ENCODE measurements at regions not wholly inside any gene's neighbourhood (a gene's known extent, or its start where the extent isn't known, plus 50 kb on each side); places are given as distances from the start of the nearest gene placed in this dataset.

GRCh38 chr15:67976506-67977073 lies 77.5 kb upstream of the PIAS1 start:
- peaks cover 4% of the 10 kb centered on the region for H3K27me3 Mint-ChIP-seq (ENCODE audit: insufficient read depth, low read depth, poor library complexity)
- H3K4me3 Mint-ChIP-seq = no peak overlapping the region
- Histone ChIP-seq H3K27ac (ENCODE audit: low read depth) (no peak overlapping the region), H3K4me3 (no peak overlapping the region), H3K4me1 (ENCODE audit: insufficient read depth) (no peaks in the 10 kb centered on the region), H4K20me1 (replicated peaks; ENCODE audit: insufficient read depth) (no peaks in the 10 kb centered on the region), H3K27me3 (ENCODE audit: insufficient read depth) (no peaks in the 10 kb centered on the region), H3K79me2 (replicated peaks; ENCODE audit: insufficient read depth) (no peaks in the 10 kb centered on the region), H3K9me2 (ENCODE audit: insufficient read depth) (no peaks in the 10 kb centered on the region), H3K4me2 (no peak overlapping the region), H3K36me3 (ENCODE audit: insufficient read depth) (no peaks in the 10 kb centered on the region), H3F3A (replicated peaks; ENCODE audit: low read depth) (no peaks in the 10 kb centered on the region), H2AFZ (no peak overlapping the region)
- DNase-seq (ENCODE audit: low spot score) = no peak
- H3K4me1 Mint-ChIP-seq = peaks cover 4% of the 10 kb centered on the region; the same call in 2 of the 3 replicates
- peaks cover 3% of the 10 kb centered on the region; the same call in 2 of the 3 replicates for H3K9me3 Mint-ChIP-seq
- H3K36me3 Mint-ChIP-seq (ENCODE audit: low read depth) = peaks cover 3% of the 10 kb centered on the region; the same call in 2 of the 3 replicates
- TF ChIP-seq JUNB (IDR thresholded peaks at IDR 0.05; ENCODE audit: unreplicated experiment) = no peak
- TF ChIP-seq EZH2phosphoT487 (IDR thresholded peaks at IDR 0.05; ENCODE audit: unreplicated experiment) = no peak
- TF ChIP-seq STAT1 (IDR thresholded peaks at IDR 0.05; ENCODE audit: unreplicated experiment) = no peak
- TF ChIP-seq, protein P1, sequence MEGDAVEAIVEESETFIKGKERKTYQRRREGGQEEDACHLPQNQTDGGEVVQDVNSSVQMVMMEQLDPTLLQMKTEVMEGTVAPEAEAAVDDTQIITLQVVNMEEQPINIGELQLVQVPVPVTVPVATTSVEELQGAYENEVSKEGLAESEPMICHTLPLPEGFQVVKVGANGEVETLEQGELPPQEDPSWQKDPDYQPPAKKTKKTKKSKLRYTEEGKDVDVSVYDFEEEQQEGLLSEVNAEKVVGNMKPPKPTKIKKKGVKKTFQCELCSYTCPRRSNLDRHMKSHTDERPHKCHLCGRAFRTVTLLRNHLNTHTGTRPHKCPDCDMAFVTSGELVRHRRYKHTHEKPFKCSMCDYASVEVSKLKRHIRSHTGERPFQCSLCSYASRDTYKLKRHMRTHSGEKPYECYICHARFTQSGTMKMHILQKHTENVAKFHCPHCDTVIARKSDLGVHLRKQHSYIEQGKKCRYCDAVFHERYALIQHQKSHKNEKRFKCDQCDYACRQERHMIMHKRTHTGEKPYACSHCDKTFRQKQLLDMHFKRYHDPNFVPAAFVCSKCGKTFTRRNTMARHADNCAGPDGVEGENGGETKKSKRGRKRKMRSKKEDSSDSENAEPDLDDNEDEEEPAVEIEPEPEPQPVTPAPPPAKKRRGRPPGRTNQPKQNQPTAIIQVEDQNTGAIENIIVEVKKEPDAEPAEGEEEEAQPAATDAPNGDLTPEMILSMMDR (conservative IDR thresholded peaks at IDR 0.05; ENCODE audit: low read depth in 2 of 2) = no peak
- no peak for TF ChIP-seq CREB1 (CRISPR knock-in tag; IDR thresholded peaks at IDR 0.05; ENCODE audit: low read depth)
- no peak for TF ChIP-seq ZNF331 (CRISPR knock-in tag; IDR thresholded peaks at IDR 0.05; ENCODE audit: low read depth)
- TF ChIP-seq REST (IDR thresholded peaks at IDR 0.05; ENCODE audit: unreplicated experiment) = no peak
- no peak for TF ChIP-seq NANOG (IDR thresholded peaks at IDR 0.05; ENCODE audit: borderline replicate concordance)
- TF ChIP-seq, protein P2, sequence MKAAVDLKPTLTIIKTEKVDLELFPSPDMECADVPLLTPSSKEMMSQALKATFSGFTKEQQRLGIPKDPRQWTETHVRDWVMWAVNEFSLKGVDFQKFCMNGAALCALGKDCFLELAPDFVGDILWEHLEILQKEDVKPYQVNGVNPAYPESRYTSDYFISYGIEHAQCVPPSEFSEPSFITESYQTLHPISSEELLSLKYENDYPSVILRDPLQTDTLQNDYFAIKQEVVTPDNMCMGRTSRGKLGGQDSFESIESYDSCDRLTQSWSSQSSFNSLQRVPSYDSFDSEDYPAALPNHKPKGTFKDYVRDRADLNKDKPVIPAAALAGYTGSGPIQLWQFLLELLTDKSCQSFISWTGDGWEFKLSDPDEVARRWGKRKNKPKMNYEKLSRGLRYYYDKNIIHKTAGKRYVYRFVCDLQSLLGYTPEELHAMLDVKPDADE (IDR thresholded peaks at IDR 0.05) = no peak
- no peak for TF ChIP-seq POLR2AphosphoS5 (IDR thresholded peaks at IDR 0.05; ENCODE audit: low read depth)
- no peak for TF ChIP-seq ZNF114 (CRISPR knock-in tag; IDR thresholded peaks at IDR 0.05)
- TF ChIP-seq, protein P3, sequence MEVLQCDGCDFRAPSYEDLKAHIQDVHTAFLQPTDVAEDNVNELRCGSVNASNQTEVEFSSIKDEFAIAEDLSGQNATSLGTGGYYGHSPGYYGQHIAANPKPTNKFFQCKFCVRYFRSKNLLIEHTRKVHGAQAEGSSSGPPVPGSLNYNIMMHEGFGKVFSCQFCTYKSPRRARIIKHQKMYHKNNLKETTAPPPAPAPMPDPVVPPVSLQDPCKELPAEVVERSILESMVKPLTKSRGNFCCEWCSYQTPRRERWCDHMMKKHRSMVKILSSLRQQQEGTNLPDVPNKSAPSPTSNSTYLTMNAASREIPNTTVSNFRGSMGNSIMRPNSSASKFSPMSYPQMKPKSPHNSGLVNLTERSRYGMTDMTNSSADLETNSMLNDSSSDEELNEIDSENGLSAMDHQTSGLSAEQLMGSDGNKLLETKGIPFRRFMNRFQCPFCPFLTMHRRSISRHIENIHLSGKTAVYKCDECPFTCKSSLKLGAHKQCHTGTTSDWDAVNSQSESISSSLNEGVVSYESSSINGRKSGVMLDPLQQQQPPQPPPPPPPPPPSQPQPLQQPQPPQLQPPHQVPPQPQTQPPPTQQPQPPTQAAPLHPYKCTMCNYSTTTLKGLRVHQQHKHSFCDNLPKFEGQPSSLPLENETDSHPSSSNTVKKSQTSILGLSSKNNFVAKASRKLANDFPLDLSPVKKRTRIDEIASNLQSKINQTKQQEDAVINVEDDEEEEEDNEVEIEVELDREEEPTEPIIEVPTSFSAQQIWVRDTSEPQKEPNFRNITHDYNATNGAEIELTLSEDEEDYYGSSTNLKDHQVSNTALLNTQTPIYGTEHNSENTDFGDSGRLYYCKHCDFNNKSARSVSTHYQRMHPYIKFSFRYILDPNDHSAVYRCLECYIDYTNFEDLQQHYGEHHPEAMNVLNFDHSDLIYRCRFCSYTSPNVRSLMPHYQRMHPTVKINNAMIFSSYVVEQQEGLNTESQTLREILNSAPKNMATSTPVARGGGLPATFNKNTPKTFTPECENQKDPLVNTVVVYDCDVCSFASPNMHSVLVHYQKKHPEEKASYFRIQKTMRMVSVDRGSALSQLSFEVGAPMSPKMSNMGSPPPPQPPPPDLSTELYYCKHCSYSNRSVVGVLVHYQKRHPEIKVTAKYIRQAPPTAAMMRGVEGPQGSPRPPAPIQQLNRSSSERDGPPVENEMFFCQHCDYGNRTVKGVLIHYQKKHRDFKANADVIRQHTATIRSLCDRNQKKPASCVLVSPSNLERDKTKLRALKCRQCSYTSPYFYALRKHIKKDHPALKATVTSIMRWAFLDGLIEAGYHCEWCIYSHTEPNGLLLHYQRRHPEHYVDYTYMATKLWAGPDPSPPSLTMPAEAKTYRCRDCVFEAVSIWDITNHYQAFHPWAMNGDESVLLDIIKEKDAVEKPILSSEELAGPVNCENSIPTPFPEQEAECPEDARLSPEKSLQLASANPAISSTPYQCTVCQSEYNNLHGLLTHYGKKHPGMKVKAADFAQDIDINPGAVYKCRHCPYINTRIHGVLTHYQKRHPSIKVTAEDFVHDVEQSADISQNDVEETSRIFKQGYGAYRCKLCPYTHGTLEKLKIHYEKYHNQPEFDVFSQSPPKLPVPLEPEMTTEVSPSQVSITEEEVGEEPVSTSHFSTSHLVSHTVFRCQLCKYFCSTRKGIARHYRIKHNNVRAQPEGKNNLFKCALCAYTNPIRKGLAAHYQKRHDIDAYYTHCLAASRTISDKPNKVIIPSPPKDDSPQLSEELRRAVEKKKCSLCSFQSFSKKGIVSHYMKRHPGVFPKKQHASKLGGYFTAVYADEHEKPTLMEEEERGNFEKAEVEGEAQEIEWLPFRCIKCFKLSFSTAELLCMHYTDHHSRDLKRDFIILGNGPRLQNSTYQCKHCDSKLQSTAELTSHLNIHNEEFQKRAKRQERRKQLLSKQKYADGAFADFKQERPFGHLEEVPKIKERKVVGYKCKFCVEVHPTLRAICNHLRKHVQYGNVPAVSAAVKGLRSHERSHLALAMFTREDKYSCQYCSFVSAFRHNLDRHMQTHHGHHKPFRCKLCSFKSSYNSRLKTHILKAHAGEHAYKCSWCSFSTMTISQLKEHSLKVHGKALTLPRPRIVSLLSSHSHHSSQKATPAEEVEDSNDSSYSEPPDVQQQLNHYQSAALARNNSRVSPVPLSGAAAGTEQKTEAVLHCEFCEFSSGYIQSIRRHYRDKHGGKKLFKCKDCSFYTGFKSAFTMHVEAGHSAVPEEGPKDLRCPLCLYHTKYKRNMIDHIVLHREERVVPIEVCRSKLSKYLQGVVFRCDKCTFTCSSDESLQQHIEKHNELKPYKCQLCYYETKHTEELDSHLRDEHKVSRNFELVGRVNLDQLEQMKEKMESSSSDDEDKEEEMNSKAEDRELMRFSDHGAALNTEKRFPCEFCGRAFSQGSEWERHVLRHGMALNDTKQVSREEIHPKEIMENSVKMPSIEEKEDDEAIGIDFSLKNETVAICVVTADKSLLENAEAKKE (CRISPR knock-in tag; IDR thresholded peaks at IDR 0.05) = no peak
- no peak for TF ChIP-seq EZH2 (IDR thresholded peaks at IDR 0.05; ENCODE audit: low read depth, unreplicated experiment)
- H3K27ac Mint-ChIP-seq = no peak overlapping the region
- no peak for ATAC-seq
